VCaP (cell line): ENCODE measurements at regions not wholly inside any gene's neighbourhood (a gene's known extent, or its start where the extent isn't known, plus 50 kb on each side); places are given as distances from the start of the nearest gene placed in this dataset.

Experiments used
- H3K27ac ChIP-seq: fragments of 450-650 bp; 2 replicates; pipeline ENCODE4 v1.5.1; 2017
- TF ChIP-seq, protein P1 (sequence below): fragments of 450-650 bp; conservative IDR thresholded peaks from 2 replicates; pipeline ENCODE4 v1.5.1; 2017; ENCODE audit warnings: mild to moderate bottlenecking, moderate library complexity

DNA sequence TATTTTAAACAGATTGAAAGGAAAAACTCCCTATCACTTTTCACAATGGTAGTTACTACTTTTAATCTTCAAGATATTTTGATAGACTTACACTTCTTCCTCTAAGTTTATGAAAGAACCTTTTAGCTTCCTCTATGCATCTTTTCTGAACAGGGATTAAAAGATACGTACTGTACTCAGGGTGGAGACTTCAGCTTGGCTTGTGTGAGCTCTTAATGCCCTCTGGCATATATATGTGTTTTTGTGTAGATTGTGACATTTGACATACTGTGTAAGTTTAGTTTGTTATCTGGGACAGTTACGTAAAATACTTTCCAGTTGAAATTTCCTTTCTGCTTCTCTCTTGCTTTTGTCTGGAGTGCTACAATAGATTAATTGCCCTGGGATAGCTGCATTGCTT is 109.3 kb upstream of the NUDT6 start:
- H3K27ac ChIP-seq: no peak overlapping the region
- TF ChIP-seq, protein P1, sequence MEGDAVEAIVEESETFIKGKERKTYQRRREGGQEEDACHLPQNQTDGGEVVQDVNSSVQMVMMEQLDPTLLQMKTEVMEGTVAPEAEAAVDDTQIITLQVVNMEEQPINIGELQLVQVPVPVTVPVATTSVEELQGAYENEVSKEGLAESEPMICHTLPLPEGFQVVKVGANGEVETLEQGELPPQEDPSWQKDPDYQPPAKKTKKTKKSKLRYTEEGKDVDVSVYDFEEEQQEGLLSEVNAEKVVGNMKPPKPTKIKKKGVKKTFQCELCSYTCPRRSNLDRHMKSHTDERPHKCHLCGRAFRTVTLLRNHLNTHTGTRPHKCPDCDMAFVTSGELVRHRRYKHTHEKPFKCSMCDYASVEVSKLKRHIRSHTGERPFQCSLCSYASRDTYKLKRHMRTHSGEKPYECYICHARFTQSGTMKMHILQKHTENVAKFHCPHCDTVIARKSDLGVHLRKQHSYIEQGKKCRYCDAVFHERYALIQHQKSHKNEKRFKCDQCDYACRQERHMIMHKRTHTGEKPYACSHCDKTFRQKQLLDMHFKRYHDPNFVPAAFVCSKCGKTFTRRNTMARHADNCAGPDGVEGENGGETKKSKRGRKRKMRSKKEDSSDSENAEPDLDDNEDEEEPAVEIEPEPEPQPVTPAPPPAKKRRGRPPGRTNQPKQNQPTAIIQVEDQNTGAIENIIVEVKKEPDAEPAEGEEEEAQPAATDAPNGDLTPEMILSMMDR: no peak

DNA sequence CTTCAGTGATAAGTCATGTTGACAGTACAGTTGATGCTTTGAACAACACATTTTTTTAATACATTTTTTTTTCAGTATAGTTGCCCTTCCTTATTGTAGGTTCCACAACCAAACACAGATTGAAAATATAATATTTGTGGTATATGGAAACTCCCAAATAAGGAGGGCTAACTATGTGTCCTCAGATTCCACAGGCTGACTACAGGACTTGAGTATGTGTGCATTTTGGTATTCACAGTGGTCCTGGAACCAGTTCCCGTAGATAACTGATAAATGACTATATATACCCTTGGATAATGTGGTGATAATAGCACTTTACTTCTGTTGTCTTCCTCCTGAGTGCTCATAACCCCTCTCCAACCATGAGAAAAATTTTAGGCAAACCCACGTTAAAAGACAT is 111.6 kb upstream of the NUDT6 start:
- no peak overlapping the region for H3K27ac ChIP-seq
- TF ChIP-seq, protein P1: no peak

DNA sequence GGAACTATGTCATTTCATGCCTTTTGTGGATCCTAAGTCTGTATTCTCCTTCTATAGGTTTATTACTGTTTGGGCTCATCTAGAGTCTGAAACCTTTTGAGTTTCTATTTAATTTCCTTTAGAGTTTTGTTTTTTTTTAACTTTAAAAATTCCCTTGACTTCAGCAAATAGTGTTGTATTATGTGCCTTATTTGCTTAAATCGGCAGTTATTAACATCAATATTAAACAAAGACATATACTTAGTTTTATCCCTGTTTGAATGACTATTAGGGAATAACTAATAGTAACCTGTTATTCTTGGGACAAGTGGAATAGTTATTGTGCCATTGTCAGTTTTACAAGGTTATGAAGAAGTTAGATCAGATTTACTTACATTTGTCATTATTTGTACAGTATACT is 112.8 kb upstream of the NUDT6 start:
- H3K27ac ChIP-seq: no peak overlapping the region
- TF ChIP-seq, protein P1: no peak

DNA sequence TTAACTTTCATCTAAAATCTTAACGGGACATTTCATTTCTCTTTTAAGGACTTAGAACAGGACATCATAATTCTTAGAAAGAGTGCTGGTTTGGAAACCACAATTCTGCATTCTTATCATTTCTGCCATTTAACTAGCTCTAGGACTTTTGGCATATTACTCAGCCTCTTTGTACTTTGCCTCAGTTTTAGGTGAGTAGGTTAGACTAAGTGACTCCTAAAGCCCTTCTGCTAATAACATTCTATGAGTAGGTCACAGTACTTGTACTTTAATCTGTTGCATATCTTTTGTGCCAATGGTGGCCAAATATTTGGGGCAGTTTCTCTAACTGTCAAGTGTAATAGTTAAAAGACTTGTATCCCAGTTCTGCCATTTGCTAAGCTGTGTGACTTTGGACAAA is 115.4 kb upstream of the NUDT6 start:
- TF ChIP-seq, protein P1: no peak
- H3K27ac ChIP-seq: no peak overlapping the region

DNA sequence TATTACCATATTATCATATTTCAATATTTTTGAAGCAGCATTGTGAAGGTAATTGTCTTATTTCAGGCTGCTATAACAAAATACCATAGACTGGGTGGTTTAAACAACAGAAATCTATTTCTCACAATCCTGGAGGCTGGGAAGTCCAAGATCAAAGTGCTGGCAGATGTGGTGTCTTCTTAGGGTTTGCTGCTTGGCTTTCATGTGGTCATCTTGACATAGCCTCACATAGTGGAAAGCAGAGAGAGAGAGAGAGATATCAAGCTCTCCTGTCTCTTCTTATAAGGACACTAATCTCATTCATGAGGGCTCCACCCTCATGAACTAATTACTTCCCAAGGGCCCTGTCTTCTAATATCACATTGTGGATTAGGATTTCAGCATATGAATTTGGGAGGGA is 119.7 kb upstream of the NUDT6 start:
- no peak overlapping the region for H3K27ac ChIP-seq
- TF ChIP-seq, protein P1: no peak

DNA sequence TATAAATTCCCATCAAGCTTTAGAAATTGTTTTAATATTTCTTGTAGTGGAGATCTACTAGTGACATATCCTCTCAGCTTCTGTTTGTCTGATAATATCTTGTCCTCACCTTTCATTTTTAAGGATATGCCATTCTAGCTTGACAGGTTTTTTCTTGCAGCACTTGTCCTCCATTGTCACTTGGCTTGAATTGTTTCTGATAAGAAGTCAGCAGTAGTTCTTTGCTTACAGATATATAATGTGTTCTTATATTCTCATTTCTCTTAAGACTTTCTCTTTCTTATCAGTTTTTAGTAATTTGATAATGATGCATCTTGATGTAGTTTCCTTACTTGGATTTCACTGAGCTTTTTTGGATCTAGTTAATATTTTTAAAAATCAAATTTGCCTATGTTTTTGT is 120.6 kb upstream of the NUDT6 start:
- TF ChIP-seq, protein P1: no peak
- H3K27ac ChIP-seq: no peak overlapping the region

DNA sequence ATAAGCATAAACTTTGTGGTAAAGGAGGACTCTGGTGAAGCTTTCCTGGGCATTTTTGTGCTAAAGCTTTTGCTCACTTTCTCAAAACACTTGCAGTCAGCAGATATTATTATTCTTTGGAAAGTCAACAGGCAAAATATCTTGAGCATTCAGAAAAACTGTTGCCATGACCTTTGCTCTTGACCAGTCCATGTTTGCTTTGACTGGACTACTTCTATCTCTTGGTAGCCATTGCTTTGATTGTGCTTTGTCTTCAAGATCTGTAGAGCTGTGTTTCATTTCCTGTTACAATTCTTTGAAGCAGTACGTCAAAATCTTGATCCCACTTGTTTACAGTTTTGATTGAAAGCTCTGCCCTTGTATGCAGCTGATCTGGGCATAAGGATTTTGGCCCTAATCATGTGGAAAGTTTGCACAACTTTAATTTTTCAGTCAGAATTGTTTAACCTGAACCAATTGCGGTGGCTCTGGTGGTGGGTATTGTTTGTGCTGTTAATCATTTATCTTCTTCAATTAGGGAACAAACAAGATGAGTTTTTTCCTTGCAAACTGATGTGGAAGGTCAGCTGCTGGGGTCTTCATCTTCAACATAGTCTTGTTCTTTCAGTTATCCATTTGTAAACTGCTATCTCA is 121.5 kb upstream of the NUDT6 start:
- no peak overlapping the region for H3K27ac ChIP-seq
- TF ChIP-seq, protein P1: no peak
